ENCODE measurements at regions not wholly inside any gene's neighbourhood (a gene's known extent, or its start where the extent isn't known, plus 50 kb on each side); places are given as distances from the start of the nearest gene placed in this dataset.

DNA sequence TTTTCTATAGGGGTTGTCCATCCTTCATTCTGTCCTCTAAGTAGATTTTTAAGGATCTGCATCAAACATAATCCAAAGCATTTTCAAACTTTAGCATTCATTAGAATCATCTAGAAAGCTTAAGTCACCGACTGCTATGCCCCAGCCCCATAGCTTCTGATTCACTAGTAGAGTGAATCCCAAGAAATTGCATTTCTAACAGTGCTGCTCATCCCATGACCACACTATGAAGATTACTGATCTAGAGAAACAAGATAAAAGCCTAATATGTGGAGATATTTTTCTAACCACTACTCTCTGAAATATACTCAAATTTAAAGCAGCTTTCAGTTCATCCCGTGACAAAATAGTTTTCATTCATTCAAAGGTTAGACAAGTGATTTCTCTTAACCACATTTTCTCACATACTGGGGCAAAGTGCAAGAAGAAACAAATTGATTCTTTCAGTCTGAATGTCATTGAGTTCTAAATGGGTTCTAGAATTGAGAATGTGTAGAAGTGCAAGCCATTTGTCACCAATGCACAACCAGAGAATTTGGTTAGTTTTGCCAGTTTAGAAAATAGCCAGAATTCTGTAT lies 286.9 kb upstream of the CD180 start:
- intact Hi-C loops (cut with micrococcal nuclease) = no loop called here

DNA sequence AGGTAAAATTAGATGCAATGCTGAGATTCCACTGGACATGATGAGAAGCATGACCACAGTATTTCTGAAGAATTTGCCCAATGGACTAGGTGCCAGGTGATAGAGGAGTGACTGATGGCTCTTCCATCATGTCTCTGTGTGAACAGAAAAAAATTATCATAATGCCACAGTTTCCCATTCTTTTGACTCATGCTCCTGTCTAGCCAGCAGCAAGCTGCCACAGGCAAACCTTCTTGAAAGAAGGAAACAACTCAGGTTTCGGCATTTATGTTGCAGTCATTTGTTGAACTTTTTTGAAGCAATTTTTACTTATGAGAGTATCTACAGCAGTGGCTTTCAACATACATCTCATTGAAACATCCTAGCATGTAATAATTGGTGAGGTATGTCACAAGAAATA lies 284.8 kb upstream of the CD180 start:
- Histone ChIP-seq H3K9me3 (ENCODE audit: control insufficient read depth in 1 of 2, low read length in 2 of 2) (no peaks in the 10 kb centered on the region), H3K27me3 (ENCODE audit: insufficient read depth, low read length) (no peaks in the 10 kb centered on the region), H3K27ac (ENCODE audit: low read depth, low read length) (no peak overlapping the region), H3K4me1 (ENCODE audit: insufficient read depth, low read length) (no peaks in the 10 kb centered on the region), H3K4me3 (ENCODE audit: low read length in 2 of 2) (no peak overlapping the region), H3K36me3 (ENCODE audit: insufficient read depth, low read length) (no peaks in the 10 kb centered on the region)
- CTCF ChIA-PET (ENCODE audit: partially characterized antibody) = no interaction called here
- POLR2A ChIA-PET (ENCODE audit: partially characterized antibody) = no interaction called here
- no peaks in the 10 kb centered on the region for H3K4me1 Mint-ChIP-seq
- H3K27ac Mint-ChIP-seq = no peak overlapping the region
- no peak overlapping the region for H3K4me3 Mint-ChIP-seq
- intact Hi-C loops (cut with micrococcal nuclease) = no loop called here
- peaks cover 10 to 11% of the 10 kb centered on the region in 2 donors for H3K27me3 Mint-ChIP-seq
- peaks cover 0 to 8% (median 0%) of the 10 kb centered on the region in 8 donors for H3K9me3 Mint-ChIP-seq
- no peaks in the 10 kb centered on the region for H3K36me3 Mint-ChIP-seq
- no peak for DNase-seq

More for the DNA sequence above, 286.9 kb upstream of the CD180 start:
- H3K27ac ChIP-seq (ENCODE audit: low read depth, low read length) = no peak overlapping the region
- no peaks in the 10 kb centered on the region for H3K4me1 ChIP-seq (ENCODE audit: insufficient read depth, low read length)
- DNase-seq = no peak
- H3K4me1 Mint-ChIP-seq = no peaks in the 10 kb centered on the region
- ChIA-PET CTCF (ENCODE audit: partially characterized antibody) (no interaction called here), POLR2A (ENCODE audit: partially characterized antibody) (no interaction called here)
- peak overlapping the region in 1 of 7 donors; percentile 19 for H3K27ac Mint-ChIP-seq
- peaks cover 3 to 5% of the 10 kb centered on the region in 2 donors for H3K27me3 Mint-ChIP-seq
- H3K36me3 ChIP-seq (ENCODE audit: insufficient read depth, low read length) = no peaks in the 10 kb centered on the region
- no peaks in the 10 kb centered on the region for H3K9me3 ChIP-seq (ENCODE audit: control insufficient read depth in 1 of 2, low read length in 2 of 2)
- H3K4me3 Mint-ChIP-seq = no peak overlapping the region
- no peaks in the 10 kb centered on the region for H3K36me3 Mint-ChIP-seq
- H3K27me3 ChIP-seq (ENCODE audit: insufficient read depth, low read length) = no peaks in the 10 kb centered on the region
- H3K9me3 Mint-ChIP-seq = peaks cover 0 to 4% (median 0%) of the 10 kb centered on the region in 8 donors
- H3K4me3 ChIP-seq (ENCODE audit: low read length in 2 of 2) = no peak overlapping the region

DNA sequence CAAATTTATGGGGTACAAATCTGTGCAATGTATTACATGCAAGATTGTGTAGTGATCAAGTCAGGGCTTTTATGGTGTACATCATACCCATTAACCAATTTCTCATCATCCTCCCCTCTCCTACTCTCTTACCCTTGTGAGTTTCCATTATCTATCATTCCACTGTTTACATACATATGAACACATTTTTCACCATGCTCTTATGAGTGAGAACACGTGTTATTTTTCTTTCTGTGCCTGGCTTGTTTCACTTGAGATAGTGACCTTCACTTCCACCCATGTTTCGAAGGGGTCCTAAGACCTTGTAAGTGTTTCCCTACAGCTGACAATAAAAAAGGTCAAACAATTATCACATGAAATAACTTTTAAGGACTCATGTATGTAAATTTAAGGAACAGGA lies 281.7 kb upstream of the CD180 start:
- Mint-ChIP-seq H3K4me1 (peaks cover 0 to 2% (median 0%) of the 10 kb centered on the region in 4 donors), H3K36me3 (no peaks in the 10 kb centered on the region), H3K4me3 (no peak overlapping the region), H3K27ac (no peak overlapping the region), H3K9me3 (peaks cover 0 to 5% (median 0%) of the 10 kb centered on the region in 8 donors), H3K27me3 (peaks cover 10 to 11% of the 10 kb centered on the region in 2 donors)
- POLR2A ChIA-PET (ENCODE audit: partially characterized antibody) = no interaction called here
- CTCF ChIA-PET (ENCODE audit: partially characterized antibody) = no interaction called here
- no peak for DNase-seq
- no peak overlapping the region for H3K27ac ChIP-seq (ENCODE audit: low read depth, low read length)
- no peaks in the 10 kb centered on the region for H3K9me3 ChIP-seq (ENCODE audit: control insufficient read depth in 1 of 2, low read length in 2 of 2)
- intact Hi-C loops (cut with micrococcal nuclease) = no loop called here
- H3K4me1 ChIP-seq (ENCODE audit: insufficient read depth, low read length) = no peaks in the 10 kb centered on the region
- no peaks in the 10 kb centered on the region for H3K36me3 ChIP-seq (ENCODE audit: insufficient read depth, low read length)
- no peaks in the 10 kb centered on the region for H3K27me3 ChIP-seq (ENCODE audit: insufficient read depth, low read length)
- H3K4me3 ChIP-seq (ENCODE audit: low read length in 2 of 2) = no peak overlapping the region

DNA sequence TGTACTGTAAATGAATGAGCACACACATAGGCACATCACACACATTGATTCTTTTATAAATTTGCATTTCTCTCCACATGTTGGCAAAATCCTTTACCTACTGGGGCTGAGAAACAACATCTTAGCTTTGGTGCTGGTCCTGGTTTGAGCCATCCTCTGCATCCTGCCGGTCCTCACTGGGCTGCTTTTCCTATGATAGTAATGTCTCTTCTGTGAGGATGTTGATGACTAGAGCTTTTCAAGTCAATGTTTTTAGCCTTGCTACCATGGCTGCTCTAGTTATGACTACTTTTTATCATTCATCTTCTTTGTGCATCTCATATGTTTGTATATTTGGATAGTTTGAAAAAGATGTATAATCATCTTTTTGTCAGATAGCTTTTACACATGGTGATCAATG lies 280.4 kb upstream of the CD180 start:
- H3K9me3 ChIP-seq (ENCODE audit: control insufficient read depth in 1 of 2, low read length in 2 of 2) = no peaks in the 10 kb centered on the region
- Mint-ChIP-seq H3K4me3 (no peak overlapping the region), H3K27me3 (peaks cover 10 to 12% of the 10 kb centered on the region in 2 donors), H3K4me1 (peaks cover 0 to 2% (median 0%) of the 10 kb centered on the region in 4 donors), H3K27ac (no peak overlapping the region), H3K9me3 (peaks cover 0 to 4% (median 0%) of the 10 kb centered on the region in 8 donors), H3K36me3 (no peaks in the 10 kb centered on the region)
- no peak overlapping the region for H3K27ac ChIP-seq (ENCODE audit: low read depth, low read length)
- H3K27me3 ChIP-seq (ENCODE audit: insufficient read depth, low read length) = no peaks in the 10 kb centered on the region
- intact Hi-C loops (cut with micrococcal nuclease) = no loop called here
- CTCF ChIA-PET (ENCODE audit: partially characterized antibody) = interaction anchor here (0.7 kb wide), 1 partner anchor 23 kb away, joined by 3 read pairs; no protein-coding TSS in a partner anchor
- DNase-seq = no peak
- no peaks in the 10 kb centered on the region for H3K4me1 ChIP-seq (ENCODE audit: insufficient read depth, low read length)
- H3K36me3 ChIP-seq (ENCODE audit: insufficient read depth, low read length) = no peaks in the 10 kb centered on the region
- no peak overlapping the region for H3K4me3 ChIP-seq (ENCODE audit: low read length in 2 of 2)
- POLR2A ChIA-PET (ENCODE audit: partially characterized antibody) = interaction anchor here (0.7 kb wide), 1 partner anchor 18 kb away, joined by 3 read pairs; no protein-coding TSS in a partner anchor

DNA sequence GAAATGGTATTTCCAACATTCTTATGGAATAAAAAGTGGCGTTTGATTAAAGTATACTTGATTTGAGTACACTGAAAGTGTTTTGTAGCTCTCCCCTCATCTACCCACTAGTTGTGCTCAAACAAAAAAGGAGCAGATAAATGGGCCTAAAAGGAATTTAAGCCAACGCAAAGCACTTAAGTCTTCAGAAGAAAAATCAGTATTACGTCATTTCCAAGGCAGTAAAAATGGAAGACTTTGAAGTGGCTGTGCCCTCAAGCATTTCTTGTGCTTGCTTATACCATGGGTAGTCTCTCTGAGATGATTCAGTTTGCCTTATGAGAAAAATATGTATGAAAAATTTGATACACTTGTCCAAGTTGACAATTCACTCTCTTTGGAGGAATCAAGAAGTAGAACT lies 279.9 kb upstream of the CD180 start:
- Mint-ChIP-seq H3K27me3 (peaks cover 10 to 12% of the 10 kb centered on the region in 2 donors), H3K4me1 (peaks cover 0 to 2% (median 0%) of the 10 kb centered on the region in 4 donors), H3K4me3 (no peak overlapping the region), H3K9me3 (peaks cover 0 to 4% (median 0%) of the 10 kb centered on the region in 8 donors), H3K27ac (no peak overlapping the region), H3K36me3 (no peaks in the 10 kb centered on the region)
- H3K36me3 ChIP-seq (ENCODE audit: insufficient read depth, low read length) = no peaks in the 10 kb centered on the region
- DNase-seq = no peak
- intact Hi-C loops (cut with micrococcal nuclease) = no loop called here
- no peaks in the 10 kb centered on the region for H3K9me3 ChIP-seq (ENCODE audit: control insufficient read depth in 1 of 2, low read length in 2 of 2)
- CTCF ChIA-PET (ENCODE audit: partially characterized antibody) = no interaction called here
- H3K27ac ChIP-seq (ENCODE audit: low read depth, low read length) = no peak overlapping the region
- no peaks in the 10 kb centered on the region for H3K27me3 ChIP-seq (ENCODE audit: insufficient read depth, low read length)
- no peak overlapping the region for H3K4me3 ChIP-seq (ENCODE audit: low read length in 2 of 2)
- no peaks in the 10 kb centered on the region for H3K4me1 ChIP-seq (ENCODE audit: insufficient read depth, low read length)
- POLR2A ChIA-PET (ENCODE audit: partially characterized antibody) = interaction anchor here (0.7 kb wide), 1 partner anchor 17 kb away, joined by 3 read pairs; no protein-coding TSS in a partner anchor

DNA sequence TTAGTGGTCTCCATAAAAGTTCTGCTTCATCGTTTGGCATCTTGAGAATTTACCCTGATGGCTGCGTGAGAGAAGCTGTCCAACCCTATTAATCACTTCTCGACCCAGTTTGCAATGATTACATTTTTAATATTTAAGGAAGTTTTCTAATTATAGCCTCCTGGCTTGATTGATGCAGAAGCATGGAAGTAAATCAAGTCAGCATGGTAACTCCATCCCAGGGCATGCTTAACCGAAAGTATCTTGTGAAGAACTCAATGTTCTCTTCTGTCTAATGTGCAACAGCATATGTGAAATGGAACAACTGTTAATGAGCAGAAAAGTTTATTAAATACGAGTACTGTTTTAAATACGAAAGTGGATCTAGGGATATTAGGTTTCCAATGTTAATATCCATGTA lies 278.9 kb upstream of the CD180 start:
- POLR2A ChIA-PET (ENCODE audit: partially characterized antibody) = no interaction called here

DNA sequence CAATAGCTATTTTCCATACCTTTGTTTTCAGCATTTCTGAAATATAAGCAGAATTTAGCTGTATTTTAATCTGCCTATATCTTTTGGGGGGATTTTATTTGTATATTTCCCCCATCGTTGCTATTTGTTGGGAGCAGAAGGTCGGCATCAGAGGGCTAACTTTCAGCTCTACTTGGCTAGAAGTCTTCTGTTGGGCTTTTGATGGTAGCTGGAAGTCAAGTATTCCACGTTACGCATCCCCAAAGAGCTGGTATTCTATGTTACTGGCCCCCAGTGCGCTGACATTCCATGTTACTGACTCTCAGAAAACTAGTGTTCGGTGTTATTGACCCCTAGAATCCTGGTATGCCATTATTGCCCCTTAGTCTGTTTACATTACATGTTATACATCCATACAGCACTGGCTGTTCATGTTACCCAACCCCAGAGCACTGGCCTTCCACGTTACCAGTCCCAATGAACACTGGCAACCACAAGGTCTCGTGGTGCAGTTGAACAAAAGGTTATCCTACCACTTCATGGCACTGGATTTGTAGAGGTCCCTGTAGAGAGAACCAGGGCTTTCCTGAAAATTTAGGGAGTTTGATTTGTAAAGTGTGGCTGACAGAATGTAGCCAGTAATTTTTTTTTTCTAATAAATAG lies 278.1 kb upstream of the CD180 start:
- Mint-ChIP-seq H3K4me3 (no peak overlapping the region), H3K36me3 (no peaks in the 10 kb centered on the region), H3K27ac (no peak overlapping the region), H3K27me3 (peaks cover 10 to 11% of the 10 kb centered on the region in 2 donors), H3K4me1 (peaks cover 0 to 2% (median 0%) of the 10 kb centered on the region in 4 donors), H3K9me3 (peaks cover 0 to 4% (median 0%) of the 10 kb centered on the region in 8 donors)
- intact Hi-C loops (cut with micrococcal nuclease) = no loop called here
- Histone ChIP-seq H3K27ac (ENCODE audit: low read depth, low read length) (no peak overlapping the region), H3K27me3 (ENCODE audit: insufficient read depth, low read length) (no peaks in the 10 kb centered on the region), H3K9me3 (ENCODE audit: control insufficient read depth in 1 of 2, low read length in 2 of 2) (no peaks in the 10 kb centered on the region), H3K4me1 (ENCODE audit: insufficient read depth, low read length) (no peaks in the 10 kb centered on the region), H3K36me3 (ENCODE audit: insufficient read depth, low read length) (no peaks in the 10 kb centered on the region), H3K4me3 (ENCODE audit: low read length in 2 of 2) (no peak overlapping the region)
- CTCF ChIA-PET (ENCODE audit: partially characterized antibody) = no interaction called here
- DNase-seq = no peak
- POLR2A ChIA-PET (ENCODE audit: partially characterized antibody) = interaction anchor here (0.7 kb wide), 1 partner anchor 19 kb away, joined by 3 read pairs; no protein-coding TSS in a partner anchor

More for the DNA sequence above, 278.9 kb upstream of the CD180 start:
- Histone ChIP-seq H3K27me3 (ENCODE audit: insufficient read depth, low read length) (no peaks in the 10 kb centered on the region), H3K36me3 (ENCODE audit: insufficient read depth, low read length) (no peaks in the 10 kb centered on the region), H3K4me3 (ENCODE audit: low read length in 2 of 2) (no peak overlapping the region), H3K27ac (ENCODE audit: low read depth, low read length) (no peak overlapping the region), H3K4me1 (ENCODE audit: insufficient read depth, low read length) (no peaks in the 10 kb centered on the region), H3K9me3 (ENCODE audit: control insufficient read depth in 1 of 2, low read length in 2 of 2) (no peaks in the 10 kb centered on the region)
- Mint-ChIP-seq H3K36me3 (no peaks in the 10 kb centered on the region), H3K27me3 (peaks cover 10 to 11% of the 10 kb centered on the region in 2 donors), H3K9me3 (peaks cover 0 to 4% (median 0%) of the 10 kb centered on the region in 8 donors), H3K4me3 (no peak overlapping the region), H3K27ac (no peak overlapping the region), H3K4me1 (peaks cover 0 to 2% (median 0%) of the 10 kb centered on the region in 4 donors)
- DNase-seq = no peak
- CTCF ChIA-PET (ENCODE audit: partially characterized antibody) = no interaction called here
- intact Hi-C loops (cut with micrococcal nuclease) = no loop called here
